GM12892 (cell line): ENCODE measurements at regions not wholly inside any gene's neighbourhood (a gene's known extent, or its start where the extent isn't known, plus 50 kb on each side); places are given as distances from the start of the nearest gene placed in this dataset.
"Not testable (repeated sequence)": the region's sequence is repeated elsewhere in the genome, so short reads cannot be mapped to it uniquely, and the experiment has no call there.

Source experiments
- DNase-seq: peaks from one replicate; pipeline ENCODE4 v3.0.0; 2011; ENCODE audit not compliant: insufficient read length
- FAIRE-seq: peaks from 2 replicates; lab custom pipeline; 2011; peaks lifted over from hg19 to GRCh38; lab: Jason Lieb, UNC
- POLR2A ChIP-seq: IDR thresholded peaks from 2 replicates; pipeline ENCODE4 v1.6.1; 2011; ENCODE audit warnings: low read depth, low read length, control low read depth
- POLR2AphosphoS5 ChIP-seq: IDR thresholded peaks from 2 replicates; pipeline ENCODE4 v1.6.1; 2011; ENCODE audit warnings: low read depth, low read length, control low read depth
- TAF1 ChIP-seq: IDR thresholded peaks from 2 replicates; pipeline ENCODE4 v1.6.1; 2011; ENCODE audit warnings: low read depth, mild to moderate bottlenecking, control low read depth, low read length, borderline replicate concordance

GRCh38 chr9:107827884-107828283 is 338.3 kb upstream of the KLF4 start:
- TF ChIP-seq TAF1 (no peak), POLR2A (no peak), POLR2AphosphoS5 (no peak)

GRCh38 chr9:107827304-107827703 is 337.7 kb upstream of the KLF4 start:
- DNase-seq = no peak
- TF ChIP-seq TAF1 (no peak), POLR2AphosphoS5 (no peak), POLR2A (no peak)
- no peak for FAIRE-seq

More at GRCh38 chr9:107827884-107828283, 338.3 kb upstream of the KLF4 start:
- no peak for DNase-seq
- FAIRE-seq = no peak

GRCh38 chr9:107826688-107826983 is 337.1 kb upstream of the KLF4 start:
- DNase-seq, FAIRE-seq: not testable (repeated sequence)

- FAIRE-seq (no peak), DNase-seq (no peak)
- TF ChIP-seq TAF1 (no peak), POLR2AphosphoS5 (no peak), POLR2A (no peak)
Measured at GRCh38 chr9:107824556-107824955, 335.0 kb upstream of the KLF4 start.

GRCh38 chr9:107819772-107820565 is 330.4 kb upstream of the KLF4 start:
- FAIRE-seq (no peak), DNase-seq (no peak)
- no peak for TF ChIP-seq TAF1
- TF ChIP-seq POLR2A = no peak
- no peak for TF ChIP-seq POLR2AphosphoS5

- not testable (repeated sequence) for FAIRE-seq, DNase-seq
Measured at GRCh38 chr9:107818503-107818829, 328.9 kb upstream of the KLF4 start.

- FAIRE-seq = not testable (repeated sequence)
Measured at GRCh38 chr9:107817595-107818502, 328.3 kb upstream of the KLF4 start.

GRCh38 chr9:107816561-107817021 is 327.0 kb upstream of the KLF4 start:
- FAIRE-seq = no peak
- DNase-seq = no peak
- no peak for TF ChIP-seq POLR2AphosphoS5
- no peak for TF ChIP-seq TAF1
- TF ChIP-seq POLR2A = no peak

More at GRCh38 chr9:107817595-107818502, 328.3 kb upstream of the KLF4 start:
- not testable (repeated sequence) for DNase-seq

GRCh38 chr9:107815782-107816560 is 326.4 kb upstream of the KLF4 start:
- TF ChIP-seq POLR2A = no peak
- TF ChIP-seq POLR2AphosphoS5 = no peak
- TF ChIP-seq TAF1 = no peak
- DNase-seq (no peak), FAIRE-seq (no peak)

- DNase-seq = no peak
- TF ChIP-seq POLR2A (no peak), POLR2AphosphoS5 (no peak), TAF1 (no peak)
- FAIRE-seq = no peak
Measured at GRCh38 chr9:107813287-107813686, 323.7 kb upstream of the KLF4 start.

- FAIRE-seq = no peak
- no peak for TF ChIP-seq TAF1
- TF ChIP-seq POLR2A = no peak
- TF ChIP-seq POLR2AphosphoS5 = no peak
- no peak for DNase-seq
Measured at GRCh38 chr9:107810461-107810961, 320.9 kb upstream of the KLF4 start.
